Inflammatory macrophage treated with lipopolysaccharide for 4 hours (primary cell): ENCODE measurements at regions not wholly inside any gene's neighbourhood (a gene's known extent, or its start where the extent isn't known, plus 50 kb on each side); places are given as distances from the start of the nearest gene placed in this dataset.
"Not testable (repeated sequence)": the region's sequence is repeated elsewhere in the genome, so short reads cannot be mapped to it uniquely, and the experiment has no call there.

Experiments used
- DNase-seq: peaks from one replicate; pipeline ENCODE4 v3.0.0-alpha.2; 2020

DNA sequence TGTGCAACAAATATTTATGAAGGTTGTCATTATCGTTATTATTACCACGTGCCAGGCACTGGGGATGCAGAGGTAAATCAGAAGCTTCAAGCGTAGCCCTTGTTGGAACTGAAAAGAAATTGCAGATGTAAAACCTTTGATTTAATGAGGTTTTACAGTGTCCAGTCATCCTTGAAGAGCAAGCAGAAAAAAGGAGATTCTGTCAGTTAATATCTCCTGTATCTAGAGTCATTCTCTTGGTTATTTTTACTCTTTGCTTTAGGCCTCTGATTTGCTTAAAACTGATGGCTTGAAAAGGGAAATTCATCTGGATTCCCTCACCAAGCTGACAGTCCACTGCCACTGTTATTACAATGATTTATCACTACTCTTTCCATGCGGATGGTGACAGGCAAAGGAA is 179.3 kb downstream of the GALC start:
- DNase-seq, result no peak

DNA sequence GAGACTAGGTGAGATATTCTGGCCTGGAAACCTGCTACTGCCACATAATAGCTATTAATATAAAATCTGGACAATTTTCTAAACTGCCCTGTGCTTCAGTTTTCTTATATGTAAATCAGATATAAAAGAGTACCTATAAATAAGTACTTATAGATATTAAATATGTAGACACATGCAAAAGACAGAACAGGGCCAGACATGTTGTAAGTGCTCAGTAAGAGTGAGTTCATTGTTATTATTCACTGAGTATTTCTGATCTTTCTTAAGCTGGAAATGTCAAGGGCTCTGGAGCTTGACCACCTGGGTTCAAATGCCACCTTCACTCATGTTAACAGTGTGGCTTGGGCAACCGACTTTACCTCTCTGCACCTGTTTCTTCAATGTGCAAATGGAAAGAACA is 179.8 kb downstream of the GALC start:
- no peak for DNase-seq

DNA sequence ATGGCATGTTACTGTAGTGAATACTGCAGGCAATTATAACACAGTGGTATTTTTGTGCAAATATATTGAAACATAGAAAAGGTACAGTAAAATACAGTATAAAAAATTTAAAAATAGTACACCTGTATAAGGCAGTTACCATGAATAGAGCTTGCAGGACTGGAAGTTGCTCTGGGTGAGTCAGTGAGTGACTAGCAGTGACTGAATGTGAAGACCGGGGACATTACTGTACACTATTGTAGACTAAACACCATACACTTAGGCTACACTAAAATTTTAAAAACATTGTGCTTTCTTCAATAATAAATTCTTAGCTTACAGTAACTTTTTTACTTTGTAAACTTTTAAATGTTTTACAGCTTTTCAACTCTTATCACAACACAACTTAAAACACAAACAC is 181.7 kb downstream of the GALC start:
- DNase-seq, result no peak

DNA sequence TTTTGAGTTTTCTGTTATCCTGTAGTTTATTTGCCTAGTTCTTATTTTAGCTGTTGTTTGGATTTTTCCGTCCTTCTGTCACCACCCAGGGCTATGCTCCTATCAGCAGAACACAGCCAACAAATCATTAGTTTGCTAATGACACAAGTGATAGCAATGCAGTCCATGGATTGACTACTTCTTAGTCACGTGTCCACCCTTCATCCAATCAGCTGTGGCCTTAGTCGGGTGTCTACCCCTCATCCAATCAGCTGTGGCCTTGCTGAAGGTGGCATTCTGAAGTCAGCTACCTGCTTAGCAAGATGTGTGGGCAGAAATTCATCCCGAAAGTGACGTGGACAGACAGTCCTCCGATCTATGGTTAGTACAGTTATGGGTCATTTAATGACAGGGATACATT is 182.3 kb downstream of the GALC start:
- no peak for DNase-seq

DNA sequence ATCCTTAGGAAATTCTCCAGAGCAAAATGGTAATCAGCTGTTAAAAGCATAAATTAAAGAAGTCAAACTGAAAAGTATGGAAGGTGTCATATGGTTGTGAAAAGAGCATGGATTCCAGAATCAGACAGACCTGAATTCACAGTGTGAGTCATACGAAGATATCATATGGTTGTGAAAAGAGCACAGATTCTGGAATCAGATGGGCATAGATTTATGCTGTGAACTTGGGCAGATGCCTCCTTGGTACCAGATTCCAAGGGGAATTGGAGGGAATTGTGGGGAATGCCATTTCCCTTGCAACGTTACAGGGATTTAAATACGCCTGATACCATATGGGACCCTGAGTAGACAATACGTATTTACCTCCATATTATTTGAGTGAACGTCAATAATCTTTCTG is 183.7 kb downstream of the GALC start:
- no peak for DNase-seq

DNA sequence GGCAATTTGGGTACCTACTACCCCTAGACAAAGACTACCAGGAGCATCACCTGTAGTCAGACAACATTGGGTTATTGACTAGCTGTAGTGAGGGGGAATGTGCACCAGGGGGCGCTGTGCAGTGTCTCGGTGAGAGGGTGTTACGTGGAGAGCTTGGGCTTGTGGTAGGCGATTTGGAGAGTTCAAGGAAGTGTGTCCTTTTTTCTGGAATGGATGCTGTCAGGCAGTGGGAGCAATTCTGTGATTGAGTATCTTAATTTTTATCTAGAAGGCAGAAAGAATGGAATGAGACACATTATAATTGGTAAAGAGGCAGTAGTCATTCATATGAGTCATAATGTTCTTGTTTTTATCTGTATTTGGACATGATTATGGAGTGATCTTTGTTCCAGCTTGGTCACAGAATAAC is 187.7 kb downstream of the GALC start:
- peak; percentile 8 for DNase-seq

DNA sequence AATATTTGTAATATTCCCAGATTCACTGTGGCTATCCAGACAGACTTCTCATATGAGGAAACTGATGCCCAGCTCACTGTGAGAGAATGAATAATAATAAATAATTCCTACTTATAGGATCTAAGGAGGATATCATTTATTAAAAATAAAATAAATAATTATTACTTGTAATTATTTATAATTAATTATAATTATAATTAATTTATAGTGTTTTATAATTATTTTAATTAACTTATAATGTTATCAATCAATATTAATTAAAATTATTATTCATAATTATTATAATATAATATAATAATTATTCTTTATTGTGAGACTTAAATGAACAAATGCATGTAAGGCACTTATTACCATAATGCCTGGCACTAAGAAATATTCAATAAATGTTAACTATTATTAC is 192.8 kb downstream of the GALC start:
- no peak for DNase-seq

DNA sequence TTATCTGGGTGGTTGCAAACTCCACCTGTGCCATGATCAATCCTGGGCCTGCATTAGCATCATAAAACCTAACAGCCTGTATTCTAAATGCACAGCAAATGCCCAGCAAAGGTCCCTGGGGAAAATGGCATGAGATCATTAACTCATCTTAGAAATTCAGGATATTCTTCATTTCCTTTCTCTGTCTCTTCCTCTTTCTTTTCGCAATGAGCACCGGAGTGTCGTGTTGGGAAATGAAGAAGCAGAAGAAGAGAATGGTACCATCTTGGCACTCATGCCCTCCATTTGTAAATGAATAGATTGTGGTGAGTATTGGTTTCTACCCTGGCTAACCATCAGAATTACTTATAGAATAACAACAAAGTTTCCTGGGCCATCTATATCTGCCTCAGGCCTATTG is 193.6 kb downstream of the GALC start:
- DNase-seq, result peak; percentile 2

DNA sequence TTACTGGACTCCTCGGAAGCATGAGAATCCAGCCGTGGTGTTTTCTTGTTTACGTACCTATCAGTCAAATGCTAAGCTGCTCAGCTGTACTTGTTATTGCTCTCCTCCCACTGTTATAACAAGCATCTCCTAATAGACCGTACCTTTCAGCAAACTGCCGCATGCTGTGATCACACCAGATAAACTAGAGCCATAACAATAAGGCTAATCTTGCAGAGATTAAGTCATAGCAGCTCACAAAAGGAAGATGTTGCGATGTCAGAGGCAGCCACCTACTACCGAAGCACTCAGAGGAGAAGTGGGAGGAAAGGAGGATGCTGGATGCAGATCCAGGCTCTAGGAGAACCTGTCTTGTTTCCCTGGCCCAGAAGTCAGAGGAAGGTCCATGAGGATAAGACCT is 196.0 kb downstream of the GALC start:
- no peak for DNase-seq

DNA sequence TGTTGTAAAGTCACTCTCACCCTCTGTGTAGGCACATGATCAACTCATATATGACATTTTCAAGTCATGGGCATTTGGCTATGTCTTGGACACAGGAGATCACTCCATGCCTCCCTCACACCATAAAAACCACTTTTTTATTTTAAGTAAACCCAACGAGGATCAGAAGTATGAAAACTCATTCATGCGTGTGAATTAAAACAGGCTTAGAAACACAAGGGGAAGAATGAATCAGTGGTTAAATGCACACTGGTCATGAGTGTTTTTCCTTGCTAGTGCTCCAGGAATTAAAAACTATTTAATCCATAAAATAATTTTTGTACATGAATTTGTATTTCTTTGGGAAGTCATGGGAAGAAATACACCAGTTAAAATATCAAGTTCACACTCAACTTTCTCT is 198.4 kb downstream of the GALC start:
- no peak for DNase-seq

DNA sequence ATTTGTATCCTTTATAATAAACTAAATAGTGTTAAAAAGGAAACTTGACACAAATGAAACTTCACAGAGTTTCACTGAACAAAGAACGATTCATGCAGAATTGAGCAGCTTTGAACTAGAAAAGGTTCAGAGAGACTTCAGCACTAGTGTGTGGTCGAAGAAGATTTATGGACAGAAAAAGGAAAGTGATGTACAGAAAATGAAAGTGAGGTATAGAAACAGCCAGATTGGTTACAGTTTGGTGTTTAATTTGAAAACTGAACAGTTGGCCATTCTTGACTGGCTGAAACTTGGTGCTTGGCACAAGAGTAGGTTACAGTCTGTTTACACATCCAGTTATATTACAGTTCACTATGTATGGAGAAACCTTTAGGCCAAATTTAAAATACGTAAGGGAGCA is 207.1 kb downstream of the GALC start:
- no peak for DNase-seq

DNA sequence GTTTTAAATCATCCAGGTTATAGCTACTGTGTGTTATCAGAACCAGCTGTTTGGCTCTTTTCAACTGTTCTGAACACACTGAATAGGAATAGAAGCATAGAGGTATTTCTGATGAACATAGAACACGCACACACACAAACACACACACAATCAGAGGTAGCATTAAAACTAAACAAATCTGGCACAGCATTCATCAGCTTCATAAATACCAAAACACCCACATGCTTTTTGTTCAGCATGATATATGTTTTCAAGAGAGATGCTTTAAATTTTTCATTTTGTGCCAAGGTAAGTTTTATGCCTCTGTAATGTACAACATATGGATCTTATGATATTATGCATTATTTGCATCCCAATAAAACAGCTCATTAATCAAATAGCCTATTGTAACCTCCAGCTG is 208.6 kb downstream of the GALC start:
- no peak for DNase-seq

DNA sequence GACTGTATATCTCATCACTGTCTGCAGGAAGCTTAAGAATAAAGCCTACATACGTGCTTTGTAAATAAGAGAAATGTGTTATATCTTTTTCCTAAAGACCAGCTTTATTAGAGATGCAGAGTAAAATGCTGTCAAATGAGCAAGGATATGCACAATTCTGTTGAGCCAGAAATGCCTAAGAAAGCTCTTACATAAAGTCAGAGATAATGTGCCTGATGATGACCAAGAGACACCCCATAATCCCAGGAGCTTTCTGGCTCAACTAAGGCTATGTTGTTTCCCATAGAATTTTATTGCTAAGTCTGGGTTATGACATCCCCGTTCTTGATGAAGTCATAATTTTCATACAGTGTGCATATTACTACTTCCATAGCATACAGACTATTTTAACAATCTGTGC is 209.9 kb downstream of the GALC start:
- no peak for DNase-seq

DNA sequence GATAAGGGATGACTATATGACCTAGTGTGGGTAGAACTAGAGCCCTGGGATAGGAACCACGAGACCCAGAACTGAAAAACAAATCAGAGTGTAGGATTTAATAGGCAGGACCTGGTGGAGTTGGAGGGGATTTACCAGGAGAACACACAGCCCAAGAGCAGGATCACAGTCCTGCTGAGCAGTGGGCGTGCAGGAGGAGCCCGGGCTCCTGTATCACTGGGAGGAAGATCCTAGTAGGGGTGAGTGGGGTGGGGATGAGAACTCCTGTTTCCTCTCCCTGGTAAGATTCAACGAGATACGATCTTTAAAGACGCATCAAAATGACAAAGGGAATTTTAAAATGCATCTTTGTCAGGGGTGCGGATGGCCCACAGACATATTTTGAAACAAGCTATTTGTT is 220.1 kb downstream of the GALC start:
- DNase-seq, result no peak

DNA sequence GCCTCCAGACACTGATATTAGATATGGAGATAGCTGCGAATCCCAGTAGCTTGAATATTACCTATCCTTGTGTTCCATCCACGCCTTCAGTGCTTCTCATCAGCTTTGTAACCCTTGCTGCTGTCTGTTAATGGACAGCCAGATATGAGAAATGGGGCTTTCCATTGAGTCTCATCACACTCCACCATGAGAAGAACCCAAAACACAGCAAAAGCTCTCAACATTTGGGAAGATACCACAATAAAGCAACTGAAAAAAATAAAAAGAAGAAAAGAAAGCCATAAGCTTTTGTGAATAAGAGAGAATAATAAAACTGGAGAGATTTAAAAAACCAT is 225.4 kb downstream of the GALC start:
- DNase-seq, result no peak

DNA sequence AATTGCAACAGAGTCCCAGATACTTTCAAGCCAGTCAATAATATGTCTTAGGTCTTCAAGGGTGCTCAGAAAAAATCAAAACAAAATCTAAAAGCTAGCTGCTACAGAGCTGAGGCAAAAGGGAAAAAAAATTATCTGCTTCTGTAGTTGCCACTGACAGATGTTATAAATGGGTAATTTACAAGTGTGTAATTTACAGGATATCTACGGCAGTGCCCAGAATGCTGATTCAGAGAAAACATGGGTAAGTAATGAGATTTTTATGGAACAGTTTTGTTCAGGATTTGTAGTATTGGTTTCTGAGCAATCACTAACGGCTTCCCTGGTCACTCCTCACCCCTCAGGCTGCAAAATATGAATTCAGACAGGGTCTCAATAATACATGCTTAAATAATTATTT is 234.1 kb downstream of the GALC start:
- no peak for DNase-seq

DNA sequence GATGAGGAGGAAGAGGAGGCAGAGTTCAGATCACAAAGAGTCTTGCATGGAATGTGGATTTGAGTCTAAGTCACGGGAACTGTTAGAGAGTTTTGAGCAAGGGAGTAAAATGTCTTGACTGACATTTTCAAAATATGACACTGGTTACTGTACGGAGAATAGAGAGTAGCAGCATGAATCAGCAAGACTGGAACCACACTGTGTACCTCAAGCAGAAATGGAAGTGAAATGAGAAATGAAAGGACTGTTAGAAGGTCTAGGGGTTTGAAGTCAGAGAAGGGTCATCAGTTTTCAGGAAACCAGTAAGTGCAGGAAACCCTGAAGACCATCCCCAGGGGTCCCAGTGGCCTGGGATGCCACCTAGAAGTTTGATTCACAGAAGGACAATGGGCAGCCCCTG is 236.3 kb downstream of the GALC start:
- DNase-seq, result no peak

DNA sequence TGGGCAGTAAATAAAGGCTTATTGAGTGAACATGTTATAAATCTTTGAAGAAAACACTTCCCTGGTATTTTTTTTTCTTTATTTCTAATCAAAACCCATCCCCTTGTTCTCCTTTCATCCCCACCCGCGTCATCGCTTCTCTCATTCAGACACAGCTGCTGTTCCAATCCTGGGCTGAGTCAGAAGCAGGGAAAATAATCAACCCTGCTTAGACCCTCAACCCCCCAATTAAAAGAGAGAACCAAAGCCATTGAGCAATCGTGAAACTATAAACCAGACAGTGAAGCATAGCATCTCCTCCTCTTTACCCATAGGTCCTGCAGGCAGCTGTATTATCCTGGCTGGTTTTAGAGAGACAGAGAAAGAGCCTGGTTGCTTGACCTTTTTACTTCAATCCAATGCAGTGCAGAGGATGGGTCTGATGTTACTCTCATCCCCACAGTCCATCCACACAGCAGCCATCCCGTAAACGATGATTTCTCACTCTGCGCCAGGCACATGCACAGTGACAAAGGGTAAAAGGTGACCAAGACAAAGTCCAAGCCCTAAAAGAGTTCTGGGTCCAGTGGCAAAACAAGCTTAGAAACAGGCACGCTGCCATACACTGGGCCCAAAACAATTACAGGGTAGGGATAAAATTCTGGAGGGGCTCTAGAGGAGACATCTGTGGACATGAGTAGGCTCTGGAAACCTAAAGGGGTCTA is 238.3 kb downstream of the GALC start:
- peak; percentile 36 for DNase-seq

DNA sequence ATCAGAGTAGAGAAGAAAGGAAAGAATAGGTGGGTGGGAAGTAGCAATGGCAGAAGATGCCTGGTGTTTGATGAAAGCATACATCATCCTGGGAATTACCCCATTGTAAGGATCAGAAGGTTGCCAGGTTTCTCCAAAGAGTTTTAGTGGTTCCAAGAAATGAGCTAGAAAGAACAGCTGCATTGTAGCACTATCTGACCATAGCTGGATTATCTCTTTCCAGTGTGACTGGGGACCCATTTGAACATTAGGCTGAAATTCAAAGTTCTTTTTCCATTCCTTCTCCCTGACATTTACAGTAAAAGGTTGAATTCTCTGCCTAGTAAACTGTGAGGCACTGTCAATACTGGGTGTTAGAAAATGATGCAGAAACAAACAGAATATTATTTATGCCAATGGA is 244.4 kb downstream of the GALC start:
- no peak for DNase-seq

DNA sequence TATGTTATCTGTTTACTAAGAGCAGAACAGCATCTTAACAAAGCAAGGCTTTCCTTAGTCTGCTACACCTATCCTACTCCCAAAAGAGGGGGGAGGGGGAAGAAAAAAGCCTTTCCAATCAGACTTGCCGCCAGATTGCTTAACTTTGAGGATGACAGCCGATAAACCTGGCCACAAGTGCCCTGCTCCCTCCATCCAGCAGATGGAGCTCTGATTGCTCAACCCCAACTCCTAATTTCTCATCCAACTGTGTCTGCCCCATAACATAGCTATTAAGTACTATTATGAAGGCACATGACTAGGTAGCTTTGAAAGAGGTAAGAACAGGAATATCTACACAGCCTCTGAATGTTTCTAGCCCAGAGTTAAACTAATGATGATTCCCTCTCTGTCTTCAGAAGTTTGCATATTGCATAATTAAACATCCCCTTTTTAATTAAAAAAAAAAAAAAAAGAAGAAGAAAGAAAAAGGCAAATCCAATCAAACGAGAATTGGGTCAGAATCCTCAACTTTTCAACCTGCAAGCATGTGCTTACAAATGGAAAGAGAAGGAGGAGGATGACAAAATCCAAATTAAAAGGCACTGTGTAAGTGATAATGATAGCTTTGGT is 247.4 kb downstream of the GALC start:
- peak; percentile 36 for DNase-seq

DNA sequence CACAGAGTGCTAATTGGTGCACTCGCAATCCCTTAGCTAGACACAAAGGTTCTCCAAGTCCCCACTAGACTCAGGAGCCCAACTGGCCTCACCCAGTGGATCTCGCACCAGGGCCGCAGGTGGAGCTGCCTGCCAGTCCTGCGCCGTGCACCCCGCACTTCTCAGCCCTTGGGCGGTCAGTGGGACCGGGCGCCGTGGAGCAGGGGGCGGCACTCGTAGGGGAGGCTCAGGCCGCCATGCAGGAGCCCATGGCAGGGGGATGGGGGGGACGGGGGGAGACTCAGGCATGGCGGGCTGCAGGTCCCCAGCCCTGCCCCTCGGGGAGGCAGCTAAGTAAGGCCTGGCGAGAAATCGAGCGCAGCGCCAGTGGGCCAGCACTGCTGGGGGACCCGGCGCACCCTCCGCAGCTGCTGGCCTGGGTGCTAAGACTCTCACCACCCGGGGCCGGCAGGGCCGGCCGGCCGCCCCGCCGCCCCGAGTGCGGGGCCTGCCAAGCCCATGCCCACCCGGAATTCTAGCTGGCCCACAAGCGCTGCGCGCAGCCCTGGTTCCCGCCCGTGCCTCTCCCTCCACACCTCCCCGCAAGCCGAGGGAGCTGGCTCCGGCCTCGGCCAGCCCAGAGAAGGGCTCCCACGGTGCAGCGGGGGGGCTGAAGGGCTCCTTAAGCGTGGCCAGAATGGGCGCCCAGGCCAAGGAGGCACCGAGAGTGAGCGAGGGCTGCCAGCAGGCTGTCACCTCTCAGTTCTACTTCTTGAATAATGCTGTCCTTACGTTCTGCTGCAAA is 258.2 kb downstream of the GALC start:
- DNase-seq, result not testable (repeated sequence)

DNA sequence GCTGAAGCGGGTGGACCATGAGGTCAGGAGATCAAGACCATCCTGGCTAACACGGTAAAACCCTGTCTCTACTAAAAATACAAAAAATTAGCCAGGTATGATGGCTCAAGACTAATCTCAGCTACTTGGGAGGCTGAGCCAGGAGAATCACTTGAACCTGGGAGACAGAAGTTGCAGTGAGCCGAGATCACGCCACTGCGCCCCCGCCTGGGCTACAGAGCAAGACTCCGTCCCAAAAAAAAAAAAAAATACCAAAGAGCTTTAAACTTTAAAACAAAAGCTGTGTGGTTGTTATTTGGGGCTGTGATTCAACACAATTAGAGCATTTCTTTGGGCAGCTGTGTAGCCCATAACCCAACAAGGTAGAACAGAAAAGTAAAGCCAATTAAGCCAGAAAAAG is 259.9 kb downstream of the GALC start:
- DNase-seq, result not testable (repeated sequence)

DNA sequence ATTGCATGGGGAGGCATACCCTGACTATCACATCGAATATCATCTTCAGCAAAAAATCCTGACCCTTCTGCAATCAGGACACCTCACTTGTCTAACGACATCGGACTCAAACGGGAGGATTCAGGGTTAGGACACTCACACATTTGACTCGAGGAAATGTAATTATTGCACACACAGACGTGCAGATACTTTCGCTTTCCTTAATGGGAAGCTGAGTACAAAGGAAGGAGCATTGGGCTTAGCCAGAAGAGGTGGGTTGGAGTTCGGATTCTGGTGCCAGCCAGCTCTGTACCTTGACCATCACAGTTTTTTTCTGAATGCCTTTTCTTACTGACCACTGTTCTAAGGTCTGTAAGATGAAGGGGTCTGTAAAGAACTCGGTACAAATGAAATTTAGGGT is 260.4 kb downstream of the GALC start:
- DNase-seq, result no peak

DNA sequence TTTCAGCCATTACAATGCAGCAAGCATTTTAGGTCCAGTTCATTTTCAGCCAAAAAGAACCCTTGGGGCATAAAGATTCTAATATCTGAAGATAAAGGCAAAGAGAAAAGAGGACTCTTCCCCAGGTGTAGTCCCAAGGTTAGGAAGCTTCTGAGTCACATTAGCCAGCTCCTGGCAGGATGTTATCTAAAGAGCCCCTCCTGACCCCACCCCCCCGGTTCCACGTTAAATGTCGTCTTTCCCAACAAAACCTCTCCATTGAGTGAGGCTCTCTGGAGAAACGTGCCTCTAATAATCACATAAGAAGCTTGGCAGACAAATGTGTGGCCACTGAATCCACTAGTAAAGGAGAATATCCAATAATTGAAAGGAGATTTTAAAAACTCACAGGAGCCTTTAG is 267.7 kb downstream of the GALC start:
- no peak for DNase-seq
